HG03575 (cell line): ENCODE measurements at regions not wholly inside any gene's neighbourhood (a gene's known extent, or its start where the extent isn't known, plus 50 kb on each side); places are given as distances from the start of the nearest gene placed in this dataset.
A peak's percentile ranks its signal among the peaks of the same experiment; 100 is the strongest.

Experiments
- ATAC-seq: cut with Tn5 transposase; IDR thresholded peaks from one replicate; pipeline ENCODE4 v1.9.1; 2021; ENCODE audit not compliant: unreplicated experiment, insufficient number of reproducible peaks, low FRiP score; ENCODE audit errors: extremely low read depth

DNA sequence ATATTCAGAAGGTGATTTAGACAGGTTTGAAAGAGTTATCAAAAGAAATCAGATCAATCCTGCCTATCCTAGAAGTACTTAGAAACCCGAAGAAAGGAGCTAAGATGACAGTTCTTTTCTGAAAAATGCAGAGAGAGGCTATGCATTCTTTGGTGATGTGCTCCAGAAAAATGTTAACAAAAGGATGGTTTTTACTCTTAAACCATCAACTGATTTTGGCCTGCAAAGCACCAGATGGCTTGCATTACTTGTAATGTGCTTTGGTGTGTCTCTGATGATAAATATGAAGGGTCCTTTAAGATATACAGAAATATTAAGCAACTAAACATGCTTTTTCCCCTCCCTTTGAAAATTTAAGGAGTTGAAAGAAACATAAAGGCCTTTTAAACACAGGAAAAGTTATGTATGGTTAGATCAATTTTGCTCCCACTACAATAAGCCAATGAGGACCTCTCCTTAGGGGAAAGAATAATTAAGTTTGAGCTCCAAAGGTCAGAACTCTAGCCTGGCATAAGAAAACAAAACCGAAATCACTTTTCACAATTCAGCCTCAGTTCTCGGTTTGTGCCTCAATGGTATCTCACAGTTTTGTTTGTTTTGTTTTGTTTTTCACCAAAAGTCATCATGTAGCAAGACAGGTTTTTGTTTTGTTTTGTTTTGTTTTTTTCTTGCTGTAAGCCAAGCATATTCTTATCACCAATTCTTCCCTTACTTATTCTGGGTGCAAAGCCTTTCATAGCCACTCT, 302.4 kb upstream of the NT5C1B start:
- no peak for ATAC-seq

DNA sequence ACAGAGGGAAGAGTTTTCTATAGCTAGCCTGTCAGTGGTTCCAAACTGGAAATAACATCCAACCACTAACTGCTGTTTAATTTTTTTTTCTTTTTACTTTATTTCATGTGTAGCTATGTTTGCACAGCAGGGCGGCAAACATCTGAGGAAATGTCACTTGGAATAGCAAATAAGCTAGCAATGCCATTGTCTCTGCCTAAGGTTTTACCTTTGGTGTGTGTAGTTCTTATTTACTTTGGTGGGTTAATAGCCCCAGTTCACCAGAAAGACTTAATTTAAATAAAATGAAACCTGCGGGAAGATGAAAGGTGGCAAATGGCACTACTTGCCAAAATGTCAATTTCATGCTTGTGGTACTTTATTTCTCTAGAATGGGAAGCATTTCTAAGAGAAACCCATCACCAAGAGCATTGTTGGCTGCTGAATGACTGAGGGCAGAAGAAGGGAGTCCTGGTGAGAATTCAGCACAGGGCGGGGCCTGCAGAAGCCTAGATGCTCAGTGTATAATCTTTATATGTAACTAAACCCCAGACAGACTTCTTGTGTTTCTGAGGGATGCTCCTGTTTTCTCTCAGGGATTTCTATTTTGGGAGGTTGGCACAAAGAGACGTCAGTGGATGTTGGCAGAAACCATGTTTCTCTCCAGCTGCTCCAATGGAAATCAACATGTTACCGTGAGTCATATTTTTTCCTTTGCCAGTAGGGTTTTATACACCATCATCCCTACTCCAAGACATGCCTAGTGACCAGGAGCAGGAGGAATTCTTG, 300.4 kb upstream of the NT5C1B start:
- no peak for ATAC-seq

DNA sequence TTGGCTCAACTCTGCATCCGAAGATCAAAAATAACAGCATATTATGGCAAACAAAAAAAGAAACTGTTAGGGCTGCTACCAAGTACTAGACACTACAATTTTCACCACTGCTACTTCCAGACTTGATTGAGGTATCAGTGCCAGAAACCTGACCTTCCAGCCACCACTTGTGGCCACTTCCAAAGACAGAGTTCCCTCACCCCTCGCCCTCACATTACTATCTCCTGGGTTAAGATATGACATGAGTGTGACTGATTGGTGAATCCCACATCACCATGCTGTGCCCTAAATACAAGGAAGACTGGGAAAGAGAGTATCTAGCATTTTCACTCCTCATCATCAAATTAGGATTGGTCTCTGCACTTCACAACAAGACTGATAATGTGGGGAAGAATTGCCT, 296.1 kb upstream of the NT5C1B start:
- no peak for ATAC-seq

DNA sequence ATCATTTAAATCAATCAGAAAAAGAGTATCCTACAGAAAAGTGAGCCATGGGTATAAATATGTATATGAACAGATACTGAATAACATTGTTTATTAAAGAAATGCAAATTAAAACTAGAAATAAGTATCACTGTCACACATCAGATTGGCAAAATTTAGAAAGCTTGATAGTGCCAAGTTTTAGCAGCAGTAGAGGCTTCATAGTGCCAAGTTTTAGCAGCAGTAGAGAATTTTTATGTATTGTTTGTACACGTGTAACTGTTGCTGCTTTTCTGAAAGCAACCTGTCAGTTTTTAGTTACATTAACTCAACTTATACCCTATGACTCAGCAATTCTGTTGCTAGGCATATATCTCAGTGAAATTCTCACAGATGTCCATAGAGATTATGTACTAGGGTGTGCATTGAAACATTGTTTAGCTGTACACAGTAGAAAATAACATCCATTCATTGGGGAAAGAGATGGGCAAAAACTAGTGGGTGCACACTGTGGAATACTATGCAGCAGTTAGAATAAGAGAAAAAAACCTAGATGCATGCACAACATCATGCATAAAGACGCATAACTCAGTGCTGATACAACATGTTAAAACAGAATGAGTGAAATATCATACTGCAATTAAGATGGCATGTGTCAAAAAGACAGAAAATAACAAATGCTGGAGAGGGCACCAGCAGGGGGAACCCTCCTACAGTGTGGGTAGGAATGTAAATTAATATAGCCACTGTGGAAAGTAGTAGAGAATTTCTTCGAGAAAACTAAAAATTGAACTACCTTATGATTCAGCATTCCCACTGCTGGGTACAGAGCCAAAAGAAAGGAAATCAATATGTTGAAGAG, 294.5 kb upstream of the NT5C1B start:
- ATAC-seq = no peak

DNA sequence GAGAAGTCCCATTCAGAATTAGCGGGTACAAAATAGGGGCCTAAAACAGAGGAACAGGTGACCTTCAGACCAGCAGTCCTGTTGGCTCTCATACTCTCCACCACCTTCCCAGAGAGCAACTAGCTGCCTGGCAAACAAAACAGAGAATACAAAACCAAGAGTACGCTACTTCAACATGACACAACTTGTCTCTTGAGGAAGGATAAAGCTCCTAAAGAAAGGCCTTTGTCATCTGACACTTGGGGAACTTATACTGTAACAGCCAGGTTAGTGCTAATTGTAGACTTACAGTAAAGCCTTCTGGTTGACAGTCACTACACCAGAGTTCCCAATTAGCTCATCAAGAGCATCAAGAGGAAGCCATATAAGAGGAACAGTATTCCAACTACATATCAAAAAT, 282.1 kb upstream of the NT5C1B start:
- no peak for ATAC-seq

DNA sequence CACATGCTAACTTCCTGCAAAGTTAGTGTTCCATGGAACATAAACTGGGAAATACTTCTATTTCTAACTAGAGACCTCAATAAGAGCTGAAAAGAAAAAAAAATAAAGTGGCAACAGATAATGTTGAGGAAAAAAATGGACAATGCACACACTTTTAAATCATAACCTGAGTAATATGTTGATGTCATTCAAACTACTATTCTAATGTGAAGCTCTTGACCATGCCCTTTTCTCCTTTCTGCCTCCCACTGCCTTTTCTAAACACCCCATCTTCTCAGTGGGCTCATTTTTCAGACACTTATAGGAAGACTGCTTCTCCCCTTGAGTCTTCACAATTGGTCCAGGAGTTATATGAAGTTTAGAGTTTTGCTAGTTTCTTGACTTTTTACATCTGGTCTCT, 280.9 kb upstream of the NT5C1B start:
- no peak for ATAC-seq

DNA sequence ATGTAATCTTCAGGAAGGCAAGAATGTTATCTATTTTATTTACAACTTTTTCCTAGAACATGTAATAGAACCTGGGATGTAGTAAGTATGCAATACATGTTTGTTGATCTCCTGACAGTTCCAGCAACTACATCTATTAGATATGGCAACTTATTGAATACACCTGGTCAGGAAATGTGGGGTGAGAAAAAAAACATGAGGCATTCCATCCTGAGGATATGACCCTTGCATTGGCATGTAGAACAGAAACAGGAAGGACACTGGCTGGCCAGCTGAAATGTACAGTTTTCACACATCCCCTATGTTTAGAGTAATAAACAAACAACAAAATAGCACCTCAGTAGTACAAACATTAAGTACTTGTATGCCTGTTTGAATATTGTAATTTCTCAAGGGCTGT, 272.6 kb upstream of the NT5C1B start:
- no peak for ATAC-seq

DNA sequence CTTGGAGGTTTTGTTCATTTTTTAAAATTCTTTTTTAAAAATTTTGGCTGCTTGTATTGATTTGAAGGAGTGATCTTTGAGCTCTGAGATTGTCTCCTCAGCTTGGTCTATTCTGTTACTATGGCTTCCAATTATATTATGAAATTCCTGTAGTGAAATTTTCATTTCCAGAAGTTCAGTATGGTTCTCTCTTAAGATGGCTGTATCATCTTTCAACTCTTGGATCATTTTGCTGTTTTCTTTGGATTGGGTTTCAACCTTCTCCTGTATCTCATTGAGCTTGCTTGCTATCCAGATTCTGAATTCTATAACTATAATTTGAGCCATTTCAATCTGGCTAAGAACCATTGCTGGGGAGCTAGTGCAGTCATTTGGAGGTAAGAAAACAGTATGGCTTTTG, 270.8 kb upstream of the NT5C1B start:
- no peak for ATAC-seq

DNA sequence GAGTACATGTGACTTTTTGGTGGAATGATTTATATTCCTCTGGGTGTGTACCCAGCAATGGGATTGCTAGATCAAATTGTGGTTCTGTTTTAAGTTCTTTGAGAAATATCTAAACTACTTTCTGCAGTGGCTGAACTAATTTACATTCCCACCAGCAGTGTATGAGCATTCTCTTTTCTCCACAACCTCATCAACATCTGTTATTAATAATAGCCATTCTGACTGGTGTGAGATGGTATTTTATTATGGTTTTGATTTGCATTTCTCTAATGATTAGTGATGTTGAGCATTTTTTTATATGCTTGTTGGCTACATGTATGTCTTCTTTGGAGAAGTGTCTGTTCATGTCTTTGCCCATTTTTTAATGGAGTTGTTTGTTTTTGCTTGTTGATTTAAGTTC, 267.4 kb upstream of the NT5C1B start:
- no peak for ATAC-seq

DNA sequence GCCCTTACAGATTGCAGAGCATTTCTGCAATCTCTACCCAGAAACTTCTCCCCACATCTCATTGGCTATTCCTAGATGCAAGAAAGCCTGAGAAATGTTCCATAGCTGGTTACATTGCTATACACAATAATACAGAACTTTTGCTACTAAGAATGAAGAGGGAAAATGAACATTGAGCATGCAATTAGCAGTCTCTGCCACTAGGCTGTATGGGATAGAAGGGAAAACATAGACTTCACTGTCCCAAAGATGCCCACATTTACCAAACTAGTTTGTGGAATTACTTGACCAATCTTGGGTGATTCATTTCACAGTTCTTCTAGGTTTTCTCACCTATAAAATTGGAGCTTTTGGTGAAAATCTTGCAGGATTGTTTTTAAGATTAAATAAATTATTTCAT, 265.7 kb upstream of the NT5C1B start:
- ATAC-seq = no peak

DNA sequence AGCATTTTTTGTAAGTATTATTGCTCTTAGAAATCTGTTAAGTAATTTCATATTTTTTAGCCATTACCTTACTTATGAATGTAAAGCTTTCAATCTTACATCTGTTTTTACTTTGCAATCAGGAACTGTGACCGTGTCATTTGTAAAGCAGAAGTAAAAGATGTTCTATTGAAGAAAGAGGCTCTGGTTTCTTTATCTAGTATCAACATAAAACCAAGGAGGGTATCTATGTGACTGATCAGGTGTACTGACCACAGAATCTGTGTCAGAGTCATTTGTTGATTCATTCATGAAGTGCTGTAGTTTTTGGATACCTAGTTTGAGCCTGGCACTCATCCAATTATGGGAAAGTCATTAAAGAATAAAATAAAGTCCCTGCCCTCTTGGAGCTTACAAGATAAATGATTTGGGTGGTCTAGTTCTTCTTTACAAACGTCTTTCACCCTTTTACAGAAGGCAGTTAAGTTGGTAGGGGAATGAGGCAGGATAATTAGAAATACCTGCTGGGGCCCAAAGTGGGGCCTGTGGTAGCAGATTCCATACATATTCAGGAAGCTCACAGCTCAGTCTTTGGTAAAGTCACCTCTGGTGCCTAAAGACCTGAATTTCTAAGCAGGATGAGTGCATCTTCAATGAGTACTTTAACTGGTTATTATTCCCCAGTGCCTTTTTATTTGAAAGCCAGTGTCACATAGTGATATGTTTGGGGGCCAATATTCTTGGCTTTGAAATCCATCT, 260.6 kb upstream of the NT5C1B start:
- ATAC-seq = peak; percentile 73

DNA sequence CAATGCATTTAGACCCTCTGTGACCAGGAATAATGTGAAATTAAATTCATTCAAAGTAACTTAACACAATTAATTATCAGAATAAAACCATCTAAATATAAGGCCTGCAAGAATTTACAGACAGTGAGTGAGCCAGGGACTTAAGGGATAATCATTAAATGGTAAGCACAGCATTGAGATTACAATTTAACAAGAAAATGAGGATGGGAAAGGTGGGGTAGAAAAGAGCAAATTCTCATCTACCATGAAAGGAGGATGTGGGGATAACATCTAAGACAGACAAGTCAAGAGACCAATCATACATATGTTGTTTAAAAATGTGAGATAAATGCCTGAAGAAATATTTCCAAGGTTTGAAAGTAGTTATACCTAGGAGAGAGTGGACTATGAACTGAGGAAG, 259.3 kb upstream of the NT5C1B start:
- ATAC-seq = no peak

DNA sequence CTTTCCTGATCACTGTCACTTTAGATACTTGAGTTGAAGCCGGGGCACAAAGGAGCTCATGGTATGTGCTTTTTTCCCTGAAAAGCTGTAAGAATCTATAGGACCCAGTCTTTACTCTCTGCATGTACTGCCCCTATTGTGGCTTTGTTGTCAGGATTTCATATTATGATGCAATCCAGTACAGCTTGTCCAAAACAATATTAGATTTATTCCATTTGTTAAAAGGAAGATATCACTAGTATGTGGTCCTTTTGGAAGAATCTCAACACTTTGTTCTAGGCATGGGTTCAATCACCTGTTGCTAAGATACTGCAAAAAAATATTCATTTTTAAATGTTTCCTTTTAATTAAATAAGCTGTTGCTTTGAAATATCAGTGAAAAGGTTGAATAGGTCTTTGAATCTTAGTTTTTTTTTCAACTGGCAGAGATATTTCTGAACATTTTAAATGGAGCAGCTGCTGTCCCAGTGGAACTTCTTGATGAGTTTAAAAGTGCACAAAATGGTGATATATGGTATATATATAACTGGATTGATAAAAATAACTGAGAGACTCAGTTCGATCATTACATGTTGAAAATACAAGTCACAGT, 256.6 kb upstream of the NT5C1B start:
- ATAC-seq = no peak

DNA sequence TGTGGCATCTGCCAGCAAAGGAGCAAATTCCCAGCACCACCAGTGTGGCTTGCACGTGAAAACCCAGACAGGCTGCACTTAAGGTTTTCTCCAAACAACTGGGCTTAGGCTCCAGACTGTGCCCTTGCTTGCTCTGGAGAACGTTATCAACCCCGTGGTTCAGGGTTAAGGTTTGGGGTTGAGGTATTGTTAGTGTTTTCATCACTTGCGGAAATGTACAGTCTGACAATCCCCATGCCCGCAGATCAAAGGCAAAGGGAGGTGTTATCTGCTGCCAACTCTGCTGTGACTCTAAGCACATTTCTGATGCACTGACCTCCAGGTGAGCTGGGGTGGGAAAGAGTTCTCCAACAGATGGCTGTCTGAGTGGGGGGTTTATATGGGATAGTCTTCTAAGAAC, 253.5 kb upstream of the NT5C1B start:
- no peak for ATAC-seq

DNA sequence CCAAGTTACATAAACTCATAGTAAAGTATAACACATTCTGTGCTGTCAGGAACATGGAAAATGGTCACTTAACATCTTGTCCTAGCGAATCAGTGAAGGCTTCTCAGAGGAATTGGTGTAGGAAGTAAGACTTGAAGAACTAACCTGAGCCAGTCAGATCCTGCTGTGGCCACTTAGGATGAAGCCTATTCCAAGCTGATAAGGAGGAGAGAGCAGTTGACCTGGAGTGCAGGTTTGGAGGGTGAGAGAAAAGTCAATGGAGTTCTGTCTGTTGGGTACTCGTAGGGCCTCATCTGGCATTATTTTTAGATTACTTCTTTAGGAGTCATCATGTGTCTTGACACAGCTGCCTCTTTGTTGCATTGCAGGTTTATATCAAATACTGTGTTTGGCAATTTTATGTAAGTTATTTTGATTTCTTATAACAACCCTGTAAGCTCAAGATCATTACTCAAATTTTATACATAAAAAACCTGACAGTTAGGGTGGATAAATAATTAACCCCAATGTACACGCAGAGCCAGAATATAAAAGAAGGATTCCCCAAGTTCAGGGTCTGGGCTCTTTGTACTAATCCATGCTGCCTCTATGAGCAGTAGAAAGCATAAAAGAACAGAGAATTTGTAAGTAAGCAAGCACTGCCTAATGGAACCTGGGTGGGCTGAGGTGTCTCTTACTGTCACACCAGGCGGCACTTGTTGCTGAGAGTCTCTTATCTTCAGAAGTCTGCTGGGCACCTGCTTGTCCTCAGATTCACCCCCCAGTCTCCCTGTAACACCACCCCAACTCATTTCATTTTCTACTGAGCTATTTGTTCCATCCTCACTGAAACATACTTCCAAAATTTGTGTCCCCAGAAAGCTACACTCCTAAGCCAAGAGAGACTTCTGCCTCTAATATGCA, 252.1 kb upstream of the NT5C1B start:
- ATAC-seq = no peak

DNA sequence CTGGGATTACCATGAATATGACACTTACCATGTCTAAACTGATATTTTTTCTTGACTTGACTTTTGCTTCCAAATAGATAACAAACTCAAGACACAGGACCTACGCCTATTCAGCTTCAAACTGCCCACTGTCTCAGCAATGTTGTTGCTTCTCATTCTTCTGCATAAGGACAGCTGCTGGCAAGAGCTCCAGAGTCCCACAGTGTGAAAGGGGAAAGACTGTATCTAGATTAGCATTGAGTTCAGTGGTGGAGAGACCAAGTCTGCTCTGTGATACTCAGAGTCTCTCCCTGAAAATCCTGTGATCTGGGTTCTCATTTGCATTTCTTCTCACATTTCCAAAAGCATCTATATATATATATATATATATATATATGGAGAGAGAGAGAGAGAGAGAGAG, 247.9 kb upstream of the NT5C1B start:
- no peak for ATAC-seq

DNA sequence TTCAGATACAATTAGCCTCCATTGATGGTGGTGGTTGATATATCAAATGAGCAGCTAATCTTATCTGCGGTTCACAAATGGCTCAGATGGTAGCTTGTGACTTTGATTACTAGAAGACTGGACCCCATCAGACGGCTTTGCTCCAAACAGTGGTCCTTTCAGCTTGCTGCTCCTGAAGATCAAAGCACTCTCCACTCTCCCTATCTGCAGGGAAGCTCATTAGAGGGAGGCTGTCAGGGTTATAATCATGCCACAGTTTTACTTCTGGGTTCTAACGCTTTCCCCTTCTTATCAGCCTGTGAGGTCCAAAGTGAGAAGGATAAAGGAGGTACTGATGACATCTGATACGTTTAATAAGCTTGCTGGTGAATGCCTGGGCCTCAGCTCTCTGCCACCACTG, 247.1 kb upstream of the NT5C1B start:
- no peak for ATAC-seq

DNA sequence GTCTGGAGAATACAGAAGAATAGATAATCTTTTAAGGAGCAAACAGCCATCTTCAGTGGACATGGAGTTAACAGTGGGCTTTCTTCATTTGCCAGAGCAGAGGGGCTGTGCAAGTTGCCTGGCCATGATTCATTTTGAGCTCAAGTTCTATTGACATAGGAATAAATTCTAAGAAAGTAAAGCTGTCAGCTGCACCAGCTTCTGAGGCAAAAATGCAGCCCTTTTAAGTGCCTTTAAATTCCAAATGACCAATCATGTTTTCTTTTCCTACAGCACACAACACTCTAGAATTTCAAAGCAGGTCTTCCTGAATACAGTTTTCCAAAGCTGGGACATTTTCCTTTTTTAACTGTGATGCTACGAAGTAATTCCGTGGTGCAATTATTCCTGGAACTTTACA, 246.4 kb upstream of the NT5C1B start:
- no peak for ATAC-seq
